GM19324 (cell line): ENCODE measurements at regions not wholly inside any gene's neighbourhood (a gene's known extent, or its start where the extent isn't known, plus 50 kb on each side); places are given as distances from the start of the nearest gene placed in this dataset.
A peak's percentile ranks its signal among the peaks of the same experiment; 100 is the strongest.
"Not testable (repeated sequence)": the region's sequence is repeated elsewhere in the genome, so short reads cannot be mapped to it uniquely, and the experiment has no call there.

Source experiments
- ATAC-seq: cut with Tn5 transposase; IDR thresholded peaks from one replicate; pipeline ENCODE4 v1.9.1; 2021; ENCODE audit warnings: mild to moderate bottlenecking, moderate library complexity; ENCODE audit not compliant: unreplicated experiment, low FRiP score

DNA sequence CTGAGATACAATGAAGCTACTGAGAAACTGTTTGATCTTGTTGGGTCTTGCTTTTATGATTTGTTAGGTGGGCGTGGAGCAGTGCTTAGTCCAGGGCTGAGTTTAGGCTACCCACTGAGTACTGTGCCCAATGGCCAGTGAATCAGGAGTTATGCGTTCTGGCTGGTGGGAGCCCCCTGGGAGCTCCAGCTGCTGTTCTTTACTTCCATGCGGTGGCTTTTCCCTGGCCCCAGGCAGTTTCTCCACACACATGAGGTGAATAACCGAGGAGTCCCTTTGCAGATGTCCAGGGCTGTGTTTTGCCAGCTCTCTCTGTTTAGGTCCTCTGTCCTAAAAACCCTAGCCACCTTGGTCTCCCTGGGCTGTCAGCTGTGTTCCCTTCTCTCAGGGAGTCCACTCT is 106.5 kb downstream of the KLF13 start:
- ATAC-seq = no peak

- no peak for ATAC-seq
These were observed 106.9 kb downstream of the KLF13 start for GRCh38 chr15:31433574-31433973.

DNA sequence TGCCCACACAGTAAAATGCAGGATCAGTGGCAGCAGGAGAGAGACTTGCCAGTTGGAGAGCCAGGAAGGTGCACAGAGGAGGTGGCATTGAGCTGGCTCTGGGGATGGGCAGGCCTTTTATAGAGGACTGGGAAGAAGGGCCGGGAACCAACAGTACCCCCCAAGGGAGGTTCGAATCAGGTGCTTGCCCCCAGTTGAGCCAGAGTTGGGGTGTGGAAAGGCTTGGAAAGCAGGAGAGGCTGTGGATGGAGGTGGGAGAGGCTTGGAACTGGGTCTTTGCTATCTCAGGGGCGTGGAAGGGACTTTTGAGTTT is 107.6 kb downstream of the KLF13 start:
- no peak for ATAC-seq

DNA sequence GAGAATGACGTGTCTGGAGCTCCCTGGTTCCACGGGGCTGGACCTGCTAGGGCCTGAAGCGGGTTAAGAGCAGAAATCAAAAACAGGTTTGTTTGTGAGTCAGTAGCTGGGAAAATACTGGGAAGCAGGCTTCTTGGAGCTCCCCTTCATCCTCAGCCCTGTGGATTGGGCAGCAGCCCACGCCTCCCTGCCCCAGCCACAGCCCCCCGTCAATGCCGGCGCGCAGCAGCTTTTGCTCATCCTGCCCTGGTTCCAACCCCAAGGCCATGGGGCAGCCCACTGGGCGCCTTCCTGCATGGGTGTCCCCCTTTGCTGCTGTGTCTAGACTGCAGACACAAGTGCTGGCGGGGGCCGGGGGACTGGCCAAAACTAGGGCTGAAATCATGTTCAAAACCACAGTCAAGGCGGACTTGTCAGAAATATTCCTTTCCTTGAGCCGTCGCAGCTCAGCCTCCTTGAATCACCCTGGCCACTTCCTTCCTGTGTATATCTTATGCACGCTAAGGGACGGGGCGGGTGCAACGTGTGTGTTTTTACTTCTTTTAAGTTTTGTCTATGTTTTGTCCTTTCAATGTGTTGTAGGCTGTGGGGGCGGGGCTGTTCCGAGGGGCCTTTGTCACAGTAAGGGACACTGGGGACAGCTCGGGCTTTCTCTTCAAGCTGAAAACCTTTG is 108.1 kb downstream of the KLF13 start:
- ATAC-seq = peak; percentile 34

DNA sequence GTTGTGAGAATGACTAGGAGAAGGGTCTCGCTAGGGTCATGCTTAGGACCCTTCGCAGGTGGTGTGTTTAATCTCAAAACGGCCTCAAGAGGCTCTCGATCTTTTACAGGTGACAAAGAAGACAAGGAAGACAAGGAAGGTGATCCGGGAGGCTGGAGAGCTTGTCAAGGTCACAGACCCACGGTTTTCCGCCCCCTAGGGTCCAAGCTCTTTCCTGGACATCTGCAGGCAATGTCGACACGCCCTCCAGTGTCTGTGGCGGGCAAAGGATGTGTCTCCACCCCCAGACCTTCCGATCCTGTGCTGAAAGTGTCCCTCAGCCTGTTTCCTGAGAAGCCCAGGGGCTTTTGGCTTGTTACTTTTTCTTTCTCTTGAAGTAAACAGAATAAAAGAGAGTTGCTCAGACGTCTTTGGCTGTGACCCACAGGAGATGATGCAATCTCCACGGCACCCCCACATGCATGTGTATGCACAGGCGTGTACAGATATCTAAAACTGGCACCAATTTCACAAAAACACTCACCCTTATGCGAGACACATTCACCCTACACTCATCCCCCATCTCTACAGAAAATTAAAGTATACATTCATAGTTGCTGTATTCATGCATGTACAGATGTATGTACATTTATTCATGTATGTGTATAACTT is 108.8 kb downstream of the KLF13 start:
- ATAC-seq = peak; percentile 59

DNA sequence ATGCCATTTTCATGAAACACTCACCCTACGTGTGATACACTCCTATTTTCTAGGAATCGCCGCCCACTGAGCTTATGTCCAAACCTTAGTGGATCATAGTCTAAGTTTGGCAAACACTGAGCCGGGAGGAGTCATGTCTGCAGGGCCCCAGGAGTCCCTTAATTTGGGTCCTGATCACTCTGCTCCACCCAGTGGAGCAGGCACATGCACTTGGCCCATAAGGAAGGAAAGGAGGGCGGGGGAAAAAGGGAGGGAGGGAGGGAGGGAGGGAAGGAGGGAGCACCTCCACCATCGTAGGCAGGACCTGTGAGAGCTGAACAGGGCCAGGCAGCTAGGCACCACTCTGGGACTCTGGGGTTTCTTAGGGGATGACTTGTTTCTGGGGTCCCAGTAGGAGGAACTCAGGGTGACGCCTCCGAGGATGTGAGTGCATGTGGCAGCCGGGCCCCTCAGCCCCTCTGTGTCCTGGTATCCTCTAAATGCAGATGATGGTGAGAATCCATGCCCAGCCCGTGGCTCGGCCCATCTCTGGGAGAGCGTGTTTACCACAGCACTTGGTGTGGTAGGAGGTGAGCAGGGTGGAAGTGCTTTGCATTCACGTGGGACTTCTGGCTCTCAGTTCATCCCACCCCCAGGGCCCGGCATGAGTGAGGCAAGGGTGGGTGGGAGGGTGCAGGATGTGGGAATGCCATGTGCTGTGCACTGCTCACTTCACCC is 109.4 kb downstream of the KLF13 start:
- no peak for ATAC-seq

- no peak for ATAC-seq
These were observed 111.1 kb downstream of the KLF13 start for GRCh38 chr15:31437686-31438085.

DNA sequence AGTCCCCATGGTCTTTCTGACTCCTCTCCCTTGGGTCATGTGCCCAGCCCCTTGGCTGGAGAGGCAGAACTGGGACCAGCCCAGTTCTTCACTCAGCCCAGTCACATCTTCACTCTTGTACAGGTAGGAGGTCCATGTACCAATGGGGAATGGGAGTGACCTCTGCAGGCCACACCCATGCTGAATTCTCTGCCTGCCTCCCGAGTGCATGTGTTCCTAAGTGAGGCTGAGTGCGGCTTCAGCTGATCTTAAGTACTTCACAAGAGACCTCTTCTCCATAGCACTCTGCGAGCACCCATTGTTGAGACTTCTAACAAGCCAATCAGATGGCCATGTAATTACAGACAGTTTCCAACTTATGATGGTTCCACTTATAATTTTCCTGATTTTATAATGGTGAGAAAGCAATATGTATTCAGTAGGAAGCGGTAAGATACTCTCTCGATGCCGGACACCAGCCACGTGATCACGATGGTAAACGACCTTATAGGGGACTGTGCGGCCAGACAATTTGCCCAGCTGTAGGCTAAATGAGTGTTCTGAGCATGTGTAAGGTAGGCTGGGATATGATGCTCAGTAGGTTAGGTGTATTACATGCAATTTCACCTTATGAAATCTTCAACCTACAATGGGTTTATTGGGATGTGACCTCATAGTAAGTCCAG is 112.1 kb downstream of the KLF13 start:
- ATAC-seq = no peak

GRCh38 chr15:31439328-31439727 is 112.7 kb downstream of the KLF13 start:
- no peak for ATAC-seq

GRCh38 chr15:31440216-31440615 is 113.6 kb downstream of the KLF13 start:
- not testable (repeated sequence) for ATAC-seq

- ATAC-seq = no peak
These were observed 114.2 kb downstream of the KLF13 start for GRCh38 chr15:31440754-31441311.

DNA sequence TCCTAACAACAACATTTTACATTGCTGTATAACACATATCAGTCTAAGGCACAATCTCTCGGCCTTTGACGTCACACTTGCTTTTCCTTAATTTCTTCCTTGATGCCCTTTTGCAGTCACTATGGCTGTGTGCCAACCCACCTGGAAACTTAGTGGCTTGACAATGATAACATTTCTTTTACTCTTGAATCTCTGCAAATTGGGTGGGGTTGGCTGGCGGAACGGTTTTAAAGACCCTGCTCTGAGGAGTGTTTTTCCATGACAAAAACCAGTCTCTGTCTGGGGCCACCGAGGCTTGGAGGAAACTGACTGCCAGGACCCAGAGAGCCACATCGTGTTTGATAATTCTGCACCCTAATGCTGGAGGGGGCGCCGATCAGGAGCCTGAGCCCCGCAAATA is 115.6 kb downstream of the KLF13 start:
- no peak for ATAC-seq

DNA sequence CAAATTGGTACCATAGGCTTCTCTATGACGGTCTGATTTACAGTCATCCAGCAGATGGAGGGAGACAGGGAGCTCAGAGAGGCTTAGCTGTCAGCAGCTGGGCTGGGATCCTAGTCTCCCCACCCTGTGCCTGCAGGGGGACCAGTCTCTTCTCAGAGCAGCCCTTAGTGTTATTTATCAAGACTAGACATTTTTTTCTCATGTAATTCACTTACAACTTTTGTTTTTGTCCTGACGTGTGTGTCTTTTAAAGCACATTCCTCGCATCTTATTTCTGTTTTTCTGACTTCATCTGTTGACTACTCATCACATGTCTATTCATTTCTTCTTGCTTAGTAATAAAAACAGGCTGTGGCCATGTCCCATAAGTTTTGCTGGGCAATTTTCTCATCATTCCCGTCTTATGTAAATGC is 116.1 kb downstream of the KLF13 start:
- ATAC-seq = no peak

GRCh38 chr15:31444844-31445243 is 118.2 kb downstream of the KLF13 start:
- ATAC-seq = no peak

GRCh38 chr15:31446546-31446945 is 119.9 kb downstream of the KLF13 start:
- no peak for ATAC-seq

GRCh38 chr15:31447931-31448634 is 121.4 kb downstream of the KLF13 start:
- no peak for ATAC-seq

DNA sequence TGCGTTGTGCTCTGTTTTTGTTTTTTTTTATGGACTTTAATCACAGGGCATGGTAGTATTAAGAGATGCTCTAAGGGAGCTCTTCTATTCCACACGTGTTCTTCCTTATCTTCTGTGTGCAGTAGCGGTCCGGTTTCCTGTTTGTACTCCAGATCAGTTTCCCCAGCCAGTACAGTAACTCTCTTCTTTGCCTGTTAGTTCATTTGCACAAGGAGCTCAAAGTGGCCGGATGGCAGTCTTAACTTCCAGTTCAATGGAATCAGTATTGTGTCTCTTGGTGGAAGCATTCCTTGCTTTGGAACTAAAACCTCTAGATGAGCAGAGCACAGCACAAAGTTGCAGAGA is 122.0 kb downstream of the KLF13 start:
- ATAC-seq = no peak

DNA sequence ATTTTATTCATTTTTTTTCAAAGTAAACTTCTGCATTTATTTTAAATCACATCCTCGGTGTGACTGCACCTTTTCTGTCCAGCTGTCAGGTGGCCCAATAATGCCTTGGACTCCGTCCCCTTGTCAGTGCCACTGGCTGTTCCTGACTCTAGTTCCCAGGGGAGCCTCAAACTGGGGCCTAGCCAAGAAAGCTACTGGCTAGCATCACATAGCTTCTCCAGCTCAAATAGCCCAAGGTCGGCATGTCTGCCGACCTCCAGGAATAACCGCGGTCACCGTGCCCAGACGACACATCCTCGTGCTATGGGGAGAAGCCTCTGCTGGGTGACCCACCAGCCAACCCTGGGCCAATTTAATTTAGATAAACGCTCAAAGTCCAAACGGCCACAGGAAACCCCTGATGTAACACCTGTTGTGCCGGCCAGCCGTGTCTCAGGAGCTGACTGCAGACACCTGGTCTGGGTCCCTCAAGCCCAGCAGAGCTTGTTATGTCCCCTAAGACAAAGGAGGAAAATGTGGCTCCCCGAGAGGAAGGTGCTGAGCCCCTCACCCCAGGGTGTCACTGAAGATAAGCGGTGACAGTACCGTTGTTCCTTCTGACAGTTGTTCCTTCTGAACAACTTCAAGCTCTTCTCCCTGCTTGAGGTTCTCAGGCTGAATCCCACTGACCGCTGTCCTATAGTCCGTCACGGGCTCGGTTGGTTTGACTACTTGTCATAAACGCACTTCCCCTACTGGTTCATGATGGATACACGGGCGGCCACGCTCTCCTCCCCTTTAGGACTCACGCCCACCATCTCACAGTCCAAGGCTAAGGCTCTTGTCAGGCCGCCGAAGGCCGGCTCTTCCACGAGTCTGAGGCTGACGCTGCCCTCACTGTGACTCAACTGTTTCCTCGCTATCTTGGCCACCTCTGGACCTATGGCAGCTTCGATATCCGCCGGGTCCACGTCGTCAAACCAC is 126.2 kb downstream of the KLF13 start:
- ATAC-seq = no peak

DNA sequence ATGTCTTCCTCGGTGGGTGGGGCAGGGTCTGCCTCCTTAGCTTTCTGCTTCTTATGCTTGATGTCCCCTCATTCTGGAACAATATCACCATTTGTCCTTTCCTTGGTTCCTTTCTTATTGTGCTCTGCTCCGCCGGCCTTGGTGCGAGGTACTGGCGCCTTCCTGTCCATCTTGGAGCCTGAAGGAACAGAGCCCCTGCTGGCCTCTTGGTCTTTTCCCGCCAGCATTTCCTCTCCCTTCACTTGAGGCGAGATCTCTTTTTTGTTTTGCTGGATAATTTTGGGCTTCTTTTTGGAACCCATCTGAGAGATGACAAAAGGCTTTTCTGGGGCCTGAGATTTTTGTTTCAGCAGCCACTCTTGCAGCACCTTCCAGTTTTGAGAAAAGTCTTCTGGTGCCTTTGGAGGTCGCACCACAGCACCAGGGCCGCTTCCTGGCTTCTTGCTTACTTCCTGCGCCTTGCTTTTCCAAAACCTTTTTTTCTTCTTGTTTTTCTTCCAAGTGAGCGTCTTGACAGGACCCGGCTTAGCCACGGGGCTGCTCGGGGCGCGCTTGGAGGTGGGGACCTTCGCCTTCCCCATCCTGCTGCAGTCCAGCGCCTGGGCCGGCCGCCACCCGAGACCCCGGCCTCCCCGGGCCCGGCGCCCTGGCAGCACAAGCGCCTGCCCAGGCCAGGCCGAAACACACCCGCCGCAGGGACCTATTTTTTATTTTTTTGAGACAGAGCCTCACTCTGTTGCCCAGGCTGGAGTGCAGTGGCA is 127.1 kb downstream of the KLF13 start:
- no peak for ATAC-seq
